Right renal pelvis (tissue), 4 donors: ENCODE measurements at regions not wholly inside any gene's neighbourhood (a gene's known extent, or its start where the extent isn't known, plus 50 kb on each side); places are given as distances from the start of the nearest gene placed in this dataset.
"Not testable (repeated sequence)": the region's sequence is repeated elsewhere in the genome, so short reads cannot be mapped to it uniquely, and the experiment has no call there.

ENCODE experiments used
- DNase-seq, 4 donors: peaks; one replicate each; pipeline ENCODE4 v3.0.0-alpha.2; 2013; ENCODE audit warnings: low read depth in 4 of 4, low spot score in 3 of 4, missing footprints in 1 of 4

GRCh38 chr2:144999936-145000335 is 480.0 kb upstream of the ZEB2 start:
- no peak for DNase-seq

- DNase-seq: no peak
Measured at GRCh38 chr2:144999071-144999875, 479.4 kb upstream of the ZEB2 start.

DNA sequence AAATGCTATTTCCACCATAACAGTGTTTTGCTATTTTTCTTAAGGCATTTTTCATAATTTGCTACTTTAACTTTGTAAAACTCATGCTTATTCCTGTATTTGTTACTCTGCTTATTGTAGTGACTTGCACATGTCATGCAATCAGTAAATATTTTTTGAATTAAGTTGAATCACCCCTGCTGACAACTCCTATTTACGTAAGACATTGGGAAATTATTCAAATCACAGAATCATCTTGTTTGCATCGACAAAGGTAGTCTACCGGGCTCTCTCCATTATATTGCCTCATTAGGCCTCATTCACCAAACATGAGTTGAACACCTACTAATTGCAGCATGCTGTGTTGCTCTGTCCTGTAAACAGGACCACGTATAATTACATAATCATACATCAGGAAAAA is 478.5 kb upstream of the ZEB2 start:
- DNase-seq: no peak

DNA sequence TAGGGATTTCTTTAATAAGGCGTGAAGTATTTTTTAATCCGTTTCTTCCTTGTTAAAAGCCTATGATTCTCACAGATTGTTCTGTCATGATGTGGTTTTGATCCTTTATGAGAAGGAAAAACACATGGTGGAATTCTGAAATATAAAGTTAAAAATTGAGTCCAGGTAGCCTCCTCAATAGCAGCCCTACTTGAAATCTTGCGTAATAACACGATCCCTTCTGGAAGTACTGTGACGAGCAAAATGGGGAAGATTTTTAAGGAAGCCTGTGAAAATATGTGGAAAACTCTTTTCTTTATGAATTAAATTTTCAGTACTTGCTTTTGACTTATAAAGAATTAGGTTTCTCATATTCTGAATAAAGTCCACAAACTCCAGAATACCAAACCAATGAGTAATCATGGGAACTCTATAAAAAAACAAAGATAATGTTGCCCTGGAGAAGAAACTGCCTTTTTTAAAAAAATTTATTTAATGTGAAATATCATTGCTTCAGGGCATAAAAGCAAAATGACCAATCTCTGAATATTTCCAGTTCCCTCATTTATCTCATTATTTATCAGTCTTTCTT is 476.4 kb upstream of the ZEB2 start:
- no peak for DNase-seq

- DNase-seq: no peak
Measured at GRCh38 chr2:144995482-144995881, 475.6 kb upstream of the ZEB2 start.

- no peak for DNase-seq
Measured at GRCh38 chr2:144990661-144991060, 470.7 kb upstream of the ZEB2 start.

- DNase-seq: no peak
Measured at GRCh38 chr2:144989579-144990270, 469.8 kb upstream of the ZEB2 start.

GRCh38 chr2:144988591-144988990 is 468.7 kb upstream of the ZEB2 start:
- no peak for DNase-seq

- DNase-seq: no peak
Measured at GRCh38 chr2:144986691-144987090, 466.8 kb upstream of the ZEB2 start.

DNA sequence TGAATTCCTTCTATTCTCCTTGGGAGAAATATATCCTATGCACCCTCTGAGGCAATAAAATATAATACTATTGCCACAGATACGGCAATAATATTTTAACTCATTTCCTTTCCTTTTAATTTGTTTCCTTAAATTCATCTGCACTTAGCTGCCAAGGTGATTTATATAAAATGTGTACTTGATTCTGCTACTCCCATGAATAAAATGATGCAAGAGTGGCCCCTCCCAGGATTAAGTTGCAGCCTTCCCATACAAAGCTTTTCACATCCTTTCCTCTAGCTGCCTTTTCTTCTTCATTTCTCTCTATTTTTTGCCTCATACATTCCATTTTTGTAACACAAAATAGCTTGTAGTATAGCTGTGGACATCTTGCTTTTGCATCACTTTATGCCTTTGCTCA is 464.1 kb upstream of the ZEB2 start:
- no peak for DNase-seq

DNA sequence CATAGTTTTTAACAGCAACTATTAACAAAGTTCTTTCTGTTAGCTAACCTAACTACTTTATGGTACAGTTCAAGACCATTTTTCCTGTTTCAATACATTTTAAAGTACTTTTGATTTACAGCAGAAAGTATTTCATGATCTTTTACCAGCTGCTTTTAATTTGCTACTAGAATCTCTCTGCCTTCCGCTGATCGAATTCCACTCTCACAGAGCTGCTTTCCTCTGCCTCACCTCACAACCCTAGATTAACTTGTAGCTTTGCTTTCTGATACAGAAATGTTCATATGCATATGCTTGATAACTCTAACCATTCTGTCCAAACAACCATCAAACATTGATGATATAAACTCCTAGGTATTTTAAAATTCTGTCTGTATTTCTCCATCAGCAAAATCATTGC is 463.2 kb upstream of the ZEB2 start:
- no peak for DNase-seq

- no peak for DNase-seq
Measured at GRCh38 chr2:144982481-144982880, 462.6 kb upstream of the ZEB2 start.

DNA sequence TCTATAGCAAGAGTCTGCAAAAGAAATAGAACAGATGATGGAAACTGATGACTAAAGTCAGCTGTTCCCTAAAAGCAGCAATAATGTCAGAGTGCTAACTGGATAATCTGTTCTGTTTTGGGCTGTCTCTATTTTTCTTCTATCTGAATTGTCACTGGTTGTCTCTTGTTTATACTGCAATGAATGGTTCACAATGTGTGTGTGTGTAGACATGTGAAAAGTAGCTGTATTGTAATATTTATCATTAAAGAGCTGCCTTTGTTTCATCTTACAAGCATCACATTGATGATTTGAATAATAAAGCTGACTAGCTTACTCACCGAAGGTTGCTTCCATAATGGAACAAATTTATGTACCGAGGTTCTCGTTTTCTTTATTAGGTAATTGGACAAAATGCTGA is 456.0 kb upstream of the ZEB2 start:
- no peak for DNase-seq

GRCh38 chr2:144972676-144973075 is 452.8 kb upstream of the ZEB2 start:
- DNase-seq: no peak

DNA sequence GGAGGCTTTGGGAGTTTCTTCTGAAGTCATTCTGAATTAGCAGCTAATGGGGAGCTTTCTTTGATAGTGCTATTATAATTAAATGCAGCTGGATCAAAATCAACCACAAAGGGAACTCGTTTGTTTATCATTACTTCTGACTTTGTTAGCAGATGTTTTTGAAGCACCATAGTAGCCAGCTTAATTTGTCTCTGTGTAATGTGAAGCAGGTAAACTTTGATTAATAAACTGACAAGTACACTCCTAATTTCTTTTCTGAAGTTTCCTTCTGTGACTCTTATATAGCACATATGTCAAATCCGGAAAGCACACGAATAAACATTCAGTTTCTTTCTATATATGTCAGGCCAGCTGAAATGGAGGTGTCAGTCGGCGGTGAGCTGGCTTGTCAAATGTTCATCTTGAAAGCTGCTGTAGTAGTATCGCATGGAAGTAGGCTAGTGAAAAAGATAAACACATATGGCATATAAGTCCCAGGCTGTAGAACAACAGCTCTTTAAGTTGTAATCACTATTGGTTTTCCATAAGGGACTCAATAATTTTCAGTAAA is 451.9 kb upstream of the ZEB2 start:
- no peak for DNase-seq

- DNase-seq: not testable (repeated sequence)
Measured at GRCh38 chr2:144970410-144970809, 450.5 kb upstream of the ZEB2 start.

GRCh38 chr2:144969564-144969963 is 449.6 kb upstream of the ZEB2 start:
- DNase-seq: not testable (repeated sequence)

DNA sequence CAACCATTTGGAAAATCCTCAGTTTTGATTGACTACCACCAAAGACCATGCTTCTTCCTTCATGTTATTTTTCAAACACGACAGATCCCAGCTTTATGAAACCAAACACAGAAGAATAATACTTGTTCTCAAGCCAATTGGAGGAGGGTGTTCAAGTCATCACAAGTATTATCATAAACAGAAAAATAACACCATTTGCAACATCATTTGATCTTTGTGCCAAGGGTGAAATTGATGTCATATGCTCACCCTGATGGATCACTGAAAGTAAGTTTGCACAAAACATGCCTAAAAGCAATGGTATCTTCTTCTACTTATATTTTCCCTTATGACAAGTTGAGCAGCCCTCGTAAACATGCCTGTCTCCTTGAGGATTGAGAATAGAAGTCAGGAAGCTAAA is 448.0 kb upstream of the ZEB2 start:
- DNase-seq: no peak

GRCh38 chr2:144965172-144965571 is 445.3 kb upstream of the ZEB2 start:
- no peak for DNase-seq

DNA sequence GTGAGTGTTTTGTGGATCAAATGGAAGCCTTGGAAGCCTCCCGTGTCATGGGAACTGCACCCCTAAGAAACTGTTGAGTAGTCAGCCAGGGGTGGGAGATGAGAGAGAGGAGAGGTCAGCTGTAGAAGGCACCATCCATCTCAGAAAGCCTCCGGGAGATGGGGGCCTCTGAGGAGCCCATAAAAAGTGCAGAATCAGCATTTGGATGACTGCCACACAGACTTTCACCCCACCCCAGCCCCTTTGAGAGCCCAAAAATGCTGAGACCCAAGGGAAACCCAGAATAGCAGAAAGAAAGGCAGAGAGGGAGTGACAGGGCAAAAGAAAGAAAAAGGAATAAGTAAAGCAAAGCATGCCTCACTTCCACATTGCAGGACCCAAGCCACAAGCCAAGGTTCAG is 443.1 kb upstream of the ZEB2 start:
- DNase-seq: no peak

DNA sequence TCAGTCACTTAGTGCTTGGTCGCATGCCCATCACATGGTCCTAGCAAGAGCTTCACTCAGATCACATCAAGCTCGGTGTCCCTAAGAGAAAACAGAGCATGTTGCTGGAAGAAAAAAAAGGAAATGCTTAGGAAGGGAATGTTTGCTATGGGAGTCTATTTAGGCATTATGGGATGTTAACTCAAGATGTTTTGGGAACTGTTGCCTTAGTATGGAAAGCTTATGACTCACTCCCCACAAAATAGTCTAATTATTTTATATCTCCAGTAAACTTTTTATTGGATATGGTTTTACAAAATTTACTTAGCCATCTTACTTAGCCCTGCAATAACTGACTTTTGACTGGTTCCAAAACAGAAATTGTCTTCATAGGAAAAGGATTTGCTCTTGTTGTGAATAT is 439.5 kb upstream of the ZEB2 start:
- DNase-seq: no peak
